ENCODE measurements at regions not wholly inside any gene's neighbourhood (a gene's known extent, or its start where the extent isn't known, plus 50 kb on each side); places are given as distances from the start of the nearest gene placed in this dataset.

- H3K4me3 ChIP-seq (ENCODE audit: low read depth, low read length): no peak overlapping the region
- no peaks in the 10 kb centered on the region for H3K9me3 ChIP-seq
- H3K36me3 ChIP-seq: no peaks in the 10 kb centered on the region
- no peaks in the 10 kb centered on the region for H3K4me1 ChIP-seq
- TF ChIP-seq, protein P1, sequence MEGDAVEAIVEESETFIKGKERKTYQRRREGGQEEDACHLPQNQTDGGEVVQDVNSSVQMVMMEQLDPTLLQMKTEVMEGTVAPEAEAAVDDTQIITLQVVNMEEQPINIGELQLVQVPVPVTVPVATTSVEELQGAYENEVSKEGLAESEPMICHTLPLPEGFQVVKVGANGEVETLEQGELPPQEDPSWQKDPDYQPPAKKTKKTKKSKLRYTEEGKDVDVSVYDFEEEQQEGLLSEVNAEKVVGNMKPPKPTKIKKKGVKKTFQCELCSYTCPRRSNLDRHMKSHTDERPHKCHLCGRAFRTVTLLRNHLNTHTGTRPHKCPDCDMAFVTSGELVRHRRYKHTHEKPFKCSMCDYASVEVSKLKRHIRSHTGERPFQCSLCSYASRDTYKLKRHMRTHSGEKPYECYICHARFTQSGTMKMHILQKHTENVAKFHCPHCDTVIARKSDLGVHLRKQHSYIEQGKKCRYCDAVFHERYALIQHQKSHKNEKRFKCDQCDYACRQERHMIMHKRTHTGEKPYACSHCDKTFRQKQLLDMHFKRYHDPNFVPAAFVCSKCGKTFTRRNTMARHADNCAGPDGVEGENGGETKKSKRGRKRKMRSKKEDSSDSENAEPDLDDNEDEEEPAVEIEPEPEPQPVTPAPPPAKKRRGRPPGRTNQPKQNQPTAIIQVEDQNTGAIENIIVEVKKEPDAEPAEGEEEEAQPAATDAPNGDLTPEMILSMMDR (IDR thresholded peaks at IDR 0.05; ENCODE audit: low read depth, low read length): no peak
- no peaks in the 10 kb centered on the region for H3K27me3 ChIP-seq
- DNase-seq: no peak
Measured at GRCh38 chr6:113655761-113656160, 201.4 kb upstream of the MARCKS start.

GRCh38 chr6:113659762-113660404, 197.3 kb upstream of the MARCKS start:
- Histone ChIP-seq H3K4me1 (no peaks in the 10 kb centered on the region), H3K9me3 (no peaks in the 10 kb centered on the region), H3K36me3 (no peaks in the 10 kb centered on the region), H3K27me3 (no peaks in the 10 kb centered on the region), H3K4me3 (ENCODE audit: low read depth, low read length) (no peak overlapping the region)
- TF ChIP-seq, protein P1 (IDR thresholded peaks at IDR 0.05; ENCODE audit: low read depth, low read length): no peak
- no peak for DNase-seq

GRCh38 chr6:113660819-113661218, 196.3 kb upstream of the MARCKS start:
- Histone ChIP-seq H3K27me3 (no peaks in the 10 kb centered on the region), H3K36me3 (no peaks in the 10 kb centered on the region), H3K9me3 (no peaks in the 10 kb centered on the region), H3K4me1 (no peaks in the 10 kb centered on the region), H3K4me3 (ENCODE audit: low read depth, low read length) (no peak overlapping the region)
- DNase-seq: no peak
- TF ChIP-seq, protein P1 (IDR thresholded peaks at IDR 0.05; ENCODE audit: low read depth, low read length): no peak

GRCh38 chr6:113662093-113662665, 195.0 kb upstream of the MARCKS start:
- H3K4me1 ChIP-seq: no peaks in the 10 kb centered on the region
- no peak overlapping the region for H3K4me3 ChIP-seq (ENCODE audit: low read depth, low read length)
- H3K36me3 ChIP-seq: no peaks in the 10 kb centered on the region
- no peaks in the 10 kb centered on the region for H3K27me3 ChIP-seq
- no peak for DNase-seq
- TF ChIP-seq, protein P1 (IDR thresholded peaks at IDR 0.05; ENCODE audit: low read depth, low read length): no peak
- no peaks in the 10 kb centered on the region for H3K9me3 ChIP-seq

DNA sequence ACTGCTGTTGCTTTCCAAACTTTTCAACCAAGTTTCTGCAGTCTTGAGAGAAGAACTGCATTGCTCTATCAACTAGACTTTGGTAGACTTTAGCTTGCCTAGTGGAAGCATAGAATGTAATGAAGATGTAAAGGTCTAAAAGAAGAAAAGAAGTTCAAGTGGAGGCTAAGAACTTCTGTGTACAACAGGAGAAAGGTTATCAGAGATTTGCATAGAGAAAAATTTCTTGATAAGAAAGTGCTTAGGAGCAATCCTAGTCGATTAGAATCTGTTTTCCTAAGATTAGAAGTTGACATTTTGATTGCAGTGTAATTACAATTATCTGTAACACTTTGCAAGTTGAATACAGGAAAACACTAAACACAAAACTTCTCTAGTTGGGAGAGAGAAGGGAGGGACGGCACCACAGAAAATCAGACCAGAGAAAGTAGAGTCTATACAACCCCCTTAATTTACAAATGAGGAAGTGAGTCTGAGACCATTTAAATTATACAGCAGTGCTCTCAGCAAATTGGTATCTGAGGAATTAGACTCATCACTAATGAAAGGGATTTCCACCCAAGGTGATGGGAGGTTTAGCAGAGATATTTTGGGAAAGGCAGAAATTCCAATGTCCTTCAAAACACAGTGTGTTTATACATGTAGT, 194.3 kb upstream of the MARCKS start:
- H3K4me3 ChIP-seq (ENCODE audit: low read depth, low read length): no peak overlapping the region
- no peaks in the 10 kb centered on the region for H3K4me1 ChIP-seq
- TF ChIP-seq, protein P1 (IDR thresholded peaks at IDR 0.05; ENCODE audit: low read depth, low read length): no peak
- no peaks in the 10 kb centered on the region for H3K9me3 ChIP-seq
- H3K27me3 ChIP-seq: no peaks in the 10 kb centered on the region
- DNase-seq: no peak
- H3K36me3 ChIP-seq: no peaks in the 10 kb centered on the region

GRCh38 chr6:113664909-113665308, 192.2 kb upstream of the MARCKS start:
- no peak for DNase-seq
- TF ChIP-seq, protein P1 (IDR thresholded peaks at IDR 0.05; ENCODE audit: low read depth, low read length): no peak
- no peaks in the 10 kb centered on the region for H3K4me1 ChIP-seq
- no peaks in the 10 kb centered on the region for H3K9me3 ChIP-seq
- no peaks in the 10 kb centered on the region for H3K27me3 ChIP-seq
- H3K4me3 ChIP-seq (ENCODE audit: low read depth, low read length): no peak overlapping the region
- no peaks in the 10 kb centered on the region for H3K36me3 ChIP-seq
